CD14-positive monocyte (primary cell): ENCODE measurements at regions not wholly inside any gene's neighbourhood (a gene's known extent, or its start where the extent isn't known, plus 50 kb on each side); places are given as distances from the start of the nearest gene placed in this dataset.

Experiments used
- DNase-seq, 3 donors: peaks; one replicate each; pipeline ENCODE4 v3.0.0-alpha.2; 2011 to 2022
- H2AFZ ChIP-seq: 2 replicates; pipeline ENCODE4 v1.6.0; 2012; ENCODE audit warnings: mild to moderate bottlenecking, low read depth, low read length, inconsistent platforms; ENCODE audit not compliant: insufficient read depth, poor library complexity, severe bottlenecking
- H3K27ac ChIP-seq, 2 donors: 1 replicate in 1 of 2; 2 replicates in 1 of 2; pipeline ENCODE4 v1.5.1; 2012 to 2013; ENCODE audit warnings: low read length in 2 of 2, control low read depth in 1 of 2, inconsistent platforms in 1 of 2, low read depth in 1 of 2, mild to moderate bottlenecking in 1 of 2
- H3K27me3 ChIP-seq, 2 donors: one replicate each; pipeline versions ENCODE4 v1.6.0 to v1.6.1; 2011 to 2013; ENCODE audit warnings: low read length in 2 of 2; ENCODE audit not compliant: control insufficient read depth in 2 of 2, insufficient read depth in 2 of 2
- H3K36me3 ChIP-seq, 2 donors: replicated peaks in 1 of 2; 1 replicate in 1 of 2; 2 replicates in 1 of 2; pipeline versions ENCODE4 v1.5.1 to v1.6.1; 2012 to 2013; ENCODE audit warnings: low read length in 2 of 2, control low read depth in 1 of 2, inconsistent platforms in 1 of 2, mild to moderate bottlenecking in 1 of 2; ENCODE audit not compliant: insufficient read depth in 2 of 2, control insufficient read depth in 1 of 2
- H3K4me1 ChIP-seq, 2 donors: 1 replicate in 1 of 2; 2 replicates in 1 of 2; pipeline versions ENCODE4 v1.5.1 to v1.6.1; 2012 to 2013; ENCODE audit warnings: low read length in 2 of 2, control low read depth in 1 of 2, inconsistent platforms in 1 of 2, mild to moderate bottlenecking in 1 of 2, moderate library complexity in 1 of 2; ENCODE audit not compliant: insufficient read depth in 2 of 2, control insufficient read depth in 1 of 2
- H3K4me2 ChIP-seq: replicated peaks from 2 replicates; pipeline ENCODE3; 2012; ENCODE audit warnings: low read length, moderate library complexity, mild to moderate bottlenecking; ENCODE audit not compliant: poor library complexity, severe bottlenecking; ENCODE audit errors: extremely low read depth
- H3K4me3 ChIP-seq, 3 experiments: fragments of 200-600 bp in 1 of 3; sonication (generic) in 1 of 3; replicated peaks in 1 of 3; 1 replicate in 2 of 3; 2 replicates in 1 of 3; pipeline ENCODE4 v1.5.1; 2011 to 2013; ENCODE audit warnings: low read length in 3 of 3, mild to moderate bottlenecking in 3 of 3, control low read depth in 2 of 3, low read depth in 2 of 3, inconsistent platforms in 1 of 3, moderate library complexity in 1 of 3
- H3K79me2 ChIP-seq: 2 replicates; pipeline ENCODE4 v1.6.0; 2012; ENCODE audit warnings: mild to moderate bottlenecking, control low read depth, inconsistent platforms, low read length, moderate library complexity; ENCODE audit not compliant: insufficient read depth
- H3K9ac ChIP-seq: 2 replicates; pipeline ENCODE4 v1.6.0; 2017; ENCODE audit warnings: low read length, mild to moderate bottlenecking; ENCODE audit not compliant: insufficient read depth, poor library complexity, severe bottlenecking
- H3K9me3 ChIP-seq, 2 donors: replicated peaks in 1 of 2; 1 replicate in 1 of 2; 2 replicates in 1 of 2; pipeline versions ENCODE4 v1.5.1 to v1.6.1; 2012 to 2013; ENCODE audit warnings: low read length in 2 of 2, control low read depth in 1 of 2; ENCODE audit not compliant: control insufficient read depth in 1 of 2, insufficient read depth in 1 of 2
- H4K20me1 ChIP-seq: 2 replicates; pipeline ENCODE4 v1.6.0; 2012; ENCODE audit warnings: mild to moderate bottlenecking, low read length, control low read depth, moderate library complexity; ENCODE audit not compliant: insufficient read depth
- H3K27ac Mint-ChIP-seq, 7 donors: one replicate each; pipeline ENCODE4 v1.8.0; 2020; ENCODE audit warnings: mild to moderate bottlenecking in 7 of 7, mixed read lengths in 7 of 7, moderate library complexity in 6 of 7, inconsistent platforms in 2 of 7
- H3K27me3 Mint-ChIP-seq, 3 donors: one replicate each; pipeline ENCODE4 v1.8.0; 2021 to 2022; ENCODE audit warnings: low read depth in 3 of 3, mild to moderate bottlenecking in 3 of 3, mixed read lengths in 3 of 3, moderate library complexity in 3 of 3, inconsistent platforms in 1 of 3
- H3K36me3 Mint-ChIP-seq, 2 donors: one replicate each; pipeline ENCODE4 v1.8.0; 2020; ENCODE audit warnings: mixed read lengths in 2 of 2, inconsistent platforms in 1 of 2, mild to moderate bottlenecking in 1 of 2
- H3K4me1 Mint-ChIP-seq: one replicate; pipeline ENCODE4 v1.8.0; 2020; ENCODE audit warnings: mild to moderate bottlenecking, mixed read lengths
- H3K4me3 Mint-ChIP-seq, 2 donors: one replicate each; pipeline ENCODE4 v1.8.0; 2020; ENCODE audit warnings: mild to moderate bottlenecking in 2 of 2, mixed read lengths in 2 of 2, moderate library complexity in 1 of 2
- H3K9me3 Mint-ChIP-seq, 7 donors: one replicate each; pipeline ENCODE4 v1.8.0; 2020 to 2022; ENCODE audit warnings: mixed read lengths in 7 of 7, mild to moderate bottlenecking in 6 of 7, moderate library complexity in 6 of 7, inconsistent platforms in 2 of 7
- CTCF ChIP-seq: fragments of 200-600 bp; IDR thresholded peaks from one replicate; pipeline ENCODE4 v1.8.0; 2022; ENCODE audit warnings: antibody characterized with exemption, mild to moderate bottlenecking
- WGBS: methylation state at CpG from one replicate; pipeline ENCODE4 v1.1.5; 2013; ENCODE audit warnings: missing lambda C conversion rate; ENCODE audit not compliant: insufficient coverage; 5-methylcytosine and 5-hydroxymethylcytosine counted together
- intact Hi-C, 2 donors: fragments of 100-400 bp; cut with micrococcal nuclease; formaldehyde crosslinking; loops; one replicate each; pipeline versions ENCODE4 v1.15.0 to v1.15.1; 2023

- peaks cover 0 to 4% (median 3%) of the 10 kb centered on the region in 7 donors for H3K9me3 Mint-ChIP-seq
- no peak overlapping the region for H3K4me3 Mint-ChIP-seq
- intact Hi-C loops = no loop called here
- no peaks in the 10 kb centered on the region for H3K27me3 ChIP-seq
- H3K4me1 ChIP-seq = no peaks in the 10 kb centered on the region
- no peaks in the 10 kb centered on the region for H3K36me3 Mint-ChIP-seq
- no peak overlapping the region for H2AFZ ChIP-seq
- H3K36me3 ChIP-seq = no peaks in the 10 kb centered on the region
- no peak overlapping the region for H3K9ac ChIP-seq
- TF ChIP-seq CTCF = no peak
- no peak overlapping the region for H3K27ac Mint-ChIP-seq
- H3K27ac ChIP-seq = no peak overlapping the region
- H3K9me3 ChIP-seq = peaks cover 0 to 2% of the 10 kb centered on the region in 2 donors
- H3K4me3 ChIP-seq = no peak overlapping the region
- no peaks in the 10 kb centered on the region for H3K79me2 ChIP-seq
- no peaks in the 10 kb centered on the region for H3K4me1 Mint-ChIP-seq
- no peak for DNase-seq
- H4K20me1 ChIP-seq = no peaks in the 10 kb centered on the region
- no peak overlapping the region for H3K4me2 ChIP-seq
- 56% methylated on average over 7 of the region's 13 CpGs for WGBS
- H3K27me3 Mint-ChIP-seq = peaks cover 0 to 4% (median 2%) of the 10 kb centered on the region in 3 donors
These were observed 275.4 kb downstream of the GLRX3 start for GRCh38 chr10:130411496-130412085.

GRCh38 chr10:130412317-130412716, 276.1 kb downstream of the GLRX3 start:
- DNase-seq = no peak
- no peak overlapping the region for H3K4me2 ChIP-seq
- H3K79me2 ChIP-seq = no peaks in the 10 kb centered on the region
- no peaks in the 10 kb centered on the region for H3K4me1 Mint-ChIP-seq
- no peak overlapping the region for H3K4me3 Mint-ChIP-seq
- H3K4me3 ChIP-seq = no peak overlapping the region
- no peaks in the 10 kb centered on the region for H3K27me3 ChIP-seq
- H3K27ac ChIP-seq = no peak overlapping the region
- H3K27me3 Mint-ChIP-seq = peaks cover 0 to 4% (median 2%) of the 10 kb centered on the region in 3 donors
- no peak overlapping the region for H2AFZ ChIP-seq
- no peaks in the 10 kb centered on the region for H4K20me1 ChIP-seq
- no peak for TF ChIP-seq CTCF
- no peak overlapping the region for H3K27ac Mint-ChIP-seq
- H3K9me3 Mint-ChIP-seq = peaks cover 0 to 5% (median 3%) of the 10 kb centered on the region in 7 donors
- intact Hi-C loops = no loop called here
- no peaks in the 10 kb centered on the region for H3K36me3 ChIP-seq
- peaks cover 0 to 2% of the 10 kb centered on the region in 2 donors for H3K9me3 ChIP-seq
- H3K36me3 Mint-ChIP-seq = no peaks in the 10 kb centered on the region
- H3K4me1 ChIP-seq = no peaks in the 10 kb centered on the region
- WGBS = 44% methylated on average over 3 of the region's 5 CpGs
- H3K9ac ChIP-seq = no peak overlapping the region
